ENCODE measurements at regions not wholly inside any gene's neighbourhood (a gene's known extent, or its start where the extent isn't known, plus 50 kb on each side); places are given as distances from the start of the nearest gene placed in this dataset.
"Not testable (repeated sequence)": the region's sequence is repeated elsewhere in the genome, so short reads cannot be mapped to it uniquely, and the experiment has no call there.

DNA sequence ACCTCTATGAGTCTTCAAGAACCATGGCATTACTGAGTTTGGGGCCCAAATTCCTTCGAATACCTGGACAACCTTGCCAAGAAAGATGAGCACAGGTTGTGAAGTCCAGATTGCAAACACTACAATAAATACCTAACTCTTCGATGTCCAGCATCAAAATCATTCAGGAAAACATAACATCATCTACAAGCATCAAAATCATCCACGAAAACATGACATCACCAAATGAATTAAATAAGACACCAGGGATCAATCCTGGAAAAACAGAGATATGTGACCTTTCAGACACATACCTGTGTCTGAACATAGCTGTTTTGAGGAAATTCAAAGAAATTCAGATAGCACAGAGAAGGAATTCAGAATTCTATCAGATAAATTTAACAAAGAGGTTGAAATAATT is 262.0 kb upstream of the KITLG start:
- TF ChIP-seq, protein P1, sequence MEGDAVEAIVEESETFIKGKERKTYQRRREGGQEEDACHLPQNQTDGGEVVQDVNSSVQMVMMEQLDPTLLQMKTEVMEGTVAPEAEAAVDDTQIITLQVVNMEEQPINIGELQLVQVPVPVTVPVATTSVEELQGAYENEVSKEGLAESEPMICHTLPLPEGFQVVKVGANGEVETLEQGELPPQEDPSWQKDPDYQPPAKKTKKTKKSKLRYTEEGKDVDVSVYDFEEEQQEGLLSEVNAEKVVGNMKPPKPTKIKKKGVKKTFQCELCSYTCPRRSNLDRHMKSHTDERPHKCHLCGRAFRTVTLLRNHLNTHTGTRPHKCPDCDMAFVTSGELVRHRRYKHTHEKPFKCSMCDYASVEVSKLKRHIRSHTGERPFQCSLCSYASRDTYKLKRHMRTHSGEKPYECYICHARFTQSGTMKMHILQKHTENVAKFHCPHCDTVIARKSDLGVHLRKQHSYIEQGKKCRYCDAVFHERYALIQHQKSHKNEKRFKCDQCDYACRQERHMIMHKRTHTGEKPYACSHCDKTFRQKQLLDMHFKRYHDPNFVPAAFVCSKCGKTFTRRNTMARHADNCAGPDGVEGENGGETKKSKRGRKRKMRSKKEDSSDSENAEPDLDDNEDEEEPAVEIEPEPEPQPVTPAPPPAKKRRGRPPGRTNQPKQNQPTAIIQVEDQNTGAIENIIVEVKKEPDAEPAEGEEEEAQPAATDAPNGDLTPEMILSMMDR (IDR thresholded peaks at IDR 0.05), result no peak
- TF ChIP-seq POLR2A (IDR thresholded peaks at IDR 0.05), result no peak
- intact Hi-C loops (cut with DNase I), result no loop called here
- Histone ChIP-seq H3K4me1 (no peaks in the 10 kb centered on the region), H3K9me3 (peaks cover 0 to 11% (median 0%) of the 10 kb centered on the region in 3 donors), H3K27me3 (no peaks in the 10 kb centered on the region), H3K36me3 (replicated peaks in 1 of 2; ENCODE audit: insufficient read depth in 1 of 2, low read depth in 2 of 2) (no peaks in the 10 kb centered on the region), H3K27ac (no peak overlapping the region), H3K4me3 (no peak overlapping the region)
- ATAC-seq, result no peak
- 74 to 90% methylated on average over 3 of the region's 3 CpGs for WGBS, 2 donors
- no peak for DNase-seq

DNA sequence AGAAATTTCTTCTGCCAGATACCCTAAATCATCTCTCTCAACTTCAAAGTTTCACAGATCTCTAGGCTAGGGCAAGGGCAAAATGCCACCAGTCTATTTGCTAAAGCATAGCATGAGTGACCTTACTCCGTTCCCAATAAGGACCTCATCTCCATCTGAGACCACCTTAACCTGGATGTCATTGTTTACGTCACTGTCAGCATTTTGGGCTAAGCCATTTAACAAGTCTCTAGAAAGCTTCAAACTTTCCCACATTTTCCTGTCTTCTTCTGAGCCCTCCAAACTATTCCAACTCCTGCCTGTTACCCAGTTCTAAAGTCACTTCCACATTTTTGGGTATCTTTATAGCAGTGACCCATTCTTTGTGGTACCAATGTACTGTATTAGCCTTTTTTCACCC is 259.2 kb upstream of the KITLG start:
- DNase-seq (no peak), ATAC-seq (no peak)
- H3K9me3 ChIP-seq, result peaks cover 0 to 11% (median 0%) of the 10 kb centered on the region in 3 donors
- no peaks in the 10 kb centered on the region for H3K4me1 ChIP-seq
- intact Hi-C loops (cut with DNase I), result no loop called here
- TF ChIP-seq, protein P1 (IDR thresholded peaks at IDR 0.05), result no peak
- no peak for TF ChIP-seq POLR2A (IDR thresholded peaks at IDR 0.05)
- 93 to 94% methylated on average over 2 of the region's 2 CpGs for WGBS, 2 donors
- no peak overlapping the region for H3K27ac ChIP-seq
- no peaks in the 10 kb centered on the region for H3K27me3 ChIP-seq
- no peaks in the 10 kb centered on the region for H3K36me3 ChIP-seq (replicated peaks in 1 of 2; ENCODE audit: insufficient read depth in 1 of 2, low read depth in 2 of 2)
- H3K4me3 ChIP-seq, result no peak overlapping the region

DNA sequence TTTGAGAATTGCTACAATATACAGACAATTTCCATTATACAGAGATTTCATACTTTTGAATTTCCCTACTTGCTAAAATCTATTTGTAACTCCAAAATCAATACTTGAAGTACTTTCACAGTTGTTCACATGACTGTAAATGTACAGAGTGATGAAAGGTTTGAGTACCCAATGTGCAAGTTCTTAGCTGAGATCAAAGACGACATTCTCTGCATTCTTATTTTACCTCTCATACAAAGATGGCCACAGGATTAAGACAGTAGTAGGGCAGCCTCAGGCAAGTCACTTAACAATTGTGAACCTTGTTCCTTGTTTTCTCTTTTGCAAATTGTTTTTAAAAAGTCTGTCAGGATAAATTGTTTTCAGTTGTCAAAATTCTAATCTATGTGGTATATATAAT is 255.9 kb upstream of the KITLG start:
- Histone ChIP-seq H3K36me3 (replicated peaks in 1 of 2; ENCODE audit: insufficient read depth in 1 of 2, low read depth in 2 of 2) (no peaks in the 10 kb centered on the region), H3K4me1 (no peaks in the 10 kb centered on the region), H3K27me3 (no peaks in the 10 kb centered on the region), H3K9me3 (peaks cover 0 to 11% (median 0%) of the 10 kb centered on the region in 3 donors), H3K4me3 (no peak overlapping the region), H3K27ac (no peak overlapping the region)
- intact Hi-C loops (cut with DNase I), result no loop called here
- no peak for DNase-seq
- ATAC-seq, result no peak
- no peak for TF ChIP-seq POLR2A (IDR thresholded peaks at IDR 0.05)
- TF ChIP-seq, protein P1 (IDR thresholded peaks at IDR 0.05), result no peak
- 68 to 72% methylated on average over 1 of the region's 1 CpG for WGBS, 2 donors

DNA sequence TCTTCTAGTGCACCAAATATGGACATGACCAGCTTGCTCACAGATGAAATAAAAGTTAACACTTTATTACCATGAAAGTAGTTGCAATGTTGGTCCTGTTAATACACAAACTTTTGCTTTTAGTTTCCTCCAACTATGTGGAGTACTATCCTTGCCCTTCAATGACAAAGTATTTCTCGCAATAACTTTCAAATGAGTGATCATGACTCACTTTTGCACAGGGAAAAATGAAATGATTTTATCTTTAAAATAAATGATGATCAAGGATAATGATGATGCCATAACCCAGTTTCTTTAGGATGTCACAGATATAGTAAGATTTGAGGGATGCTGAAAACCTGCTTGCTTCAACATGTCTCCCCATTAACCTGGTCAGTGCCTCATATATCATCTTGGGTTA is 254.0 kb upstream of the KITLG start:
- no peaks in the 10 kb centered on the region for H3K4me1 ChIP-seq
- no peak overlapping the region for H3K4me3 ChIP-seq
- DNase-seq (no peak), ATAC-seq (no peak)
- H3K9me3 ChIP-seq, result peaks cover 0 to 11% (median 0%) of the 10 kb centered on the region in 3 donors
- no peaks in the 10 kb centered on the region for H3K27me3 ChIP-seq
- WGBS, 2 donors, result 85 to 94% methylated on average over 1 of the region's 1 CpG
- TF ChIP-seq, protein P1 (IDR thresholded peaks at IDR 0.05), result no peak
- TF ChIP-seq POLR2A (IDR thresholded peaks at IDR 0.05), result no peak
- H3K27ac ChIP-seq, result no peak overlapping the region
- intact Hi-C loops (cut with DNase I), result no loop called here
- H3K36me3 ChIP-seq (replicated peaks in 1 of 2; ENCODE audit: insufficient read depth in 1 of 2, low read depth in 2 of 2), result no peaks in the 10 kb centered on the region

DNA sequence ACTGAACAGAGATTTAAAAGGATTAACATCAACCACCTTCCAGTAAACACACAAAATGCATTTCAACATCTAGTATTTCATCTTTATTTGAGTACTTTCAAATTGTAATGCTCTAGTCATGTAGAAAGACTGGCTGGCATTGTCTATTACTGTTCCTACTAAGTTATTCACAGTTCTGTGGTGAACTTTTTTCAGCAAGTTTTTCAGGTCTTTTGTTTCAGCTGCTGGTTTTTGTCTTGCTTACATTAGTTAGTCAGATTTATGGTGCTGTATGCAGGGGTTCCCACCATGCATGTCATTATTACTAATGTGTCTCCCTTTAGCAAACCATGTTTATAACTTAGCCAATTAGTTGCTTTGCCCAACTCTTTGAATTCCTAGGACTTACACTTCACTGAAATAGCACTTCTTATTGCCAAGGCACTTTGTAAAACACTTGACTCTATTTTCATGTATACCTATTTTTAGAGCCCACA is 253.4 kb upstream of the KITLG start:
- ATAC-seq (no peak), DNase-seq (no peak)
- Histone ChIP-seq H3K36me3 (replicated peaks in 1 of 2; ENCODE audit: insufficient read depth in 1 of 2, low read depth in 2 of 2) (no peaks in the 10 kb centered on the region), H3K27ac (no peak overlapping the region), H3K4me3 (no peak overlapping the region), H3K4me1 (no peaks in the 10 kb centered on the region), H3K27me3 (no peaks in the 10 kb centered on the region), H3K9me3 (peaks cover 0 to 8% (median 0%) of the 10 kb centered on the region in 3 donors)
- TF ChIP-seq POLR2A (IDR thresholded peaks at IDR 0.05), result no peak
- TF ChIP-seq, protein P1 (IDR thresholded peaks at IDR 0.05), result no peak
- intact Hi-C loops (cut with DNase I), result no loop called here

DNA sequence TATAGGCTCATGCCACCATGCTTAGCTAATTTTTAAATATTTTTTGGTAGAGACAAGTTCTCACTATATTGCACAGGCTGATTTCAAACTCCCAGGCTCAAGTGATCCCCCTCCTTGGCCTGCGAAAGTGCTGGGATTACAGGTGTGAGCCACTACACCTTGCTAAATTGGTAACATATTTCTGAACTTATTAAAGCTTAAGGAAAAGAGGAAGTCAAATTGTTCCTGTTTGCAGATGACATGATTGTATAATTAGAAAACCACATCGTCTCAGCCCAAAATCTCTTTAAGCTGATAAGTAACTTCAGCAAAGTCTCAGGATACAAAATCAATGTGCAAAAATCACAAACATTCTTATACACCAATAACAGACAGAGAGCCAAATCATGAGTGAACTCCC is 248.3 kb upstream of the KITLG start:
- H3K36me3 ChIP-seq (replicated peaks in 1 of 2; ENCODE audit: insufficient read depth in 1 of 2, low read depth in 2 of 2); ATAC-seq; H3K4me1 ChIP-seq; DNase-seq; H3K4me3 ChIP-seq; H3K9me3 ChIP-seq; H3K27ac ChIP-seq; intact Hi-C loops (cut with DNase I); H3K27me3 ChIP-seq: not testable (repeated sequence)
- WGBS, 2 donors, result 66 to 92% methylated on average over 2 of the region's 2 CpGs
